GM06990 (cell line): ENCODE measurements at regions not wholly inside any gene's neighbourhood (a gene's known extent, or its start where the extent isn't known, plus 50 kb on each side); places are given as distances from the start of the nearest gene placed in this dataset.
A peak's percentile ranks its signal among the peaks of the same experiment; 100 is the strongest.

Experiments used
- DNase-seq: peaks from one replicate; pipeline ENCODE4 v3.0.0-alpha.2; 2011; ENCODE audit not compliant: insufficient read length; ENCODE audit errors: extremely low read depth
- H3K27me3 ChIP-seq: replicated peaks from 2 replicates; pipeline ENCODE4 v1.6.0; 2011; ENCODE audit warnings: low read length; ENCODE audit not compliant: control insufficient read depth, insufficient read depth
- H3K36me3 ChIP-seq: 2 replicates; pipeline ENCODE4 v1.5.1; 2011; ENCODE audit warnings: low read length; ENCODE audit not compliant: control insufficient read depth, insufficient read depth
- H3K4me3 ChIP-seq: replicated peaks from 2 replicates; pipeline ENCODE4 v1.5.1; 2011; ENCODE audit warnings: low read depth, mild to moderate bottlenecking, control low read depth, low read length
- TF ChIP-seq, protein P1 (sequence below): IDR thresholded peaks from 2 replicates; pipeline ENCODE4 v1.5.1; 2011; ENCODE audit warnings: low read length, control low read depth, mild to moderate bottlenecking, inconsistent platforms; ENCODE audit not compliant: insufficient read depth, poor library complexity, severe bottlenecking

DNA sequence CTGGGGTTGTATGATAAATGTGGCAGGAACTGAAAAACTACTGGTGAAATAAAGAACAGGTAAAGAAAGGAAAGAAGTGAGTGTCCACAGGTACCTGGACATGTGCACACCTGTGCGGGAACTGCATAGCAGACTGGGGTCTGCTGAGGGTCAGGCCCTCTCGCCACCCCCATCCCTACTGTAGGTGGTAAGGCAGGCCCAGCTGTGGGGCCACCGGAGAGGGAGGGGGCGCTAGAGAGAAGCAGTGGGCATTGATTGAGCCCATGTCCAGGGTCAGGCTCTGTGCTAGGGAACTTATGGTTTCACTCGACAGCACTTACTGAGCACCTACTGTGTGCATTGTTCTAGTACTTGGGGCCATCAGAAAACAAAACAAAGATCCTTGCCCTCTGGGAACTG is 400.5 kb downstream of the MATN1 start:
- Histone ChIP-seq H3K27me3 (no peaks in the 10 kb centered on the region; the same call in 1 of the 2 replicates), H3K36me3 (no peaks in the 10 kb centered on the region), H3K4me3 (no peak overlapping the region)
- TF ChIP-seq, protein P1, sequence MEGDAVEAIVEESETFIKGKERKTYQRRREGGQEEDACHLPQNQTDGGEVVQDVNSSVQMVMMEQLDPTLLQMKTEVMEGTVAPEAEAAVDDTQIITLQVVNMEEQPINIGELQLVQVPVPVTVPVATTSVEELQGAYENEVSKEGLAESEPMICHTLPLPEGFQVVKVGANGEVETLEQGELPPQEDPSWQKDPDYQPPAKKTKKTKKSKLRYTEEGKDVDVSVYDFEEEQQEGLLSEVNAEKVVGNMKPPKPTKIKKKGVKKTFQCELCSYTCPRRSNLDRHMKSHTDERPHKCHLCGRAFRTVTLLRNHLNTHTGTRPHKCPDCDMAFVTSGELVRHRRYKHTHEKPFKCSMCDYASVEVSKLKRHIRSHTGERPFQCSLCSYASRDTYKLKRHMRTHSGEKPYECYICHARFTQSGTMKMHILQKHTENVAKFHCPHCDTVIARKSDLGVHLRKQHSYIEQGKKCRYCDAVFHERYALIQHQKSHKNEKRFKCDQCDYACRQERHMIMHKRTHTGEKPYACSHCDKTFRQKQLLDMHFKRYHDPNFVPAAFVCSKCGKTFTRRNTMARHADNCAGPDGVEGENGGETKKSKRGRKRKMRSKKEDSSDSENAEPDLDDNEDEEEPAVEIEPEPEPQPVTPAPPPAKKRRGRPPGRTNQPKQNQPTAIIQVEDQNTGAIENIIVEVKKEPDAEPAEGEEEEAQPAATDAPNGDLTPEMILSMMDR, result peak; percentile 25
- no peak for DNase-seq

DNA sequence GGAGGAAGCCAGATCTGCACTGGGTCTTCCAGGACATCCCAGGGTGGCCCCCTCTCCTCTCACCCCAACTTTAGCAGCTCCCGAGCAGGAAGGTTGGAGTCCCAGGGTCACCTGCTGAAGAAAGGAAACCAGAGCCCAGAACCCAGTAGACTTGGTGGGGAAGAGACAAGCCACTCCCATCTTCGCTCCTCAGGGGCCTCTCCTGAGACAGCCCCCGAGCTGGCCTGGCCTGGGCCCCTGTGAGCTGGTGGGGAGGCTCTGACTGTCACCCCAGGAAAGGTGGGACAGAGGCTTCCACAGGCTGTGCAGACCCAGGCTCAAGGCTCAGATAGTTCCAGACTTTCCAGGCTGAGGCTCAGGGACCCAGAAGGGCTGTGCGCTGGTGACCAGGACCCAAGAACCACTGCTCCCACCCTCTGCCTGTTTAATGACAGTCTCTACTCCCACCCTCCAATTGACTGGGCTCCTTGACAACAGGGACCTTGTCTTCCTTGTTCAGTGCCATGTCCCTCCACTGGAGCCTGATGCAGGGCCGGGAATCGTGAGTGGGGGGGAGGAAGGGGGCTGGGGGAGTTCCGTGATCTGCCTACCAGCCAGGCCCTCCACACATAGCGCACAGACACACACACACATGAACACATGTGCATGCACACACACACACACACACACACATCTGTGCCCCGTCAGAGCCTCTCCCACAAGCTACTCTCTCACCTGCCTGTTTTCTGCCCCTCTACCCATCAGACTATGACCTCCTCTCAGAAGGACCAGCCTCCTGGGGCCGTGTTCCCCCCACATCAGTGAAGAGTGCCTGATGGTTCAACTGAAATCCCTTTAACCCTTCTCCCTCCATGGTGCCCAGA is 401.2 kb downstream of the MATN1 start:
- Histone ChIP-seq H3K27me3 (no peaks in the 10 kb centered on the region; the same call in 1 of the 2 replicates), H3K4me3 (no peak overlapping the region), H3K36me3 (no peaks in the 10 kb centered on the region)
- TF ChIP-seq, protein P1, result no peak
- DNase-seq, result no peak

DNA sequence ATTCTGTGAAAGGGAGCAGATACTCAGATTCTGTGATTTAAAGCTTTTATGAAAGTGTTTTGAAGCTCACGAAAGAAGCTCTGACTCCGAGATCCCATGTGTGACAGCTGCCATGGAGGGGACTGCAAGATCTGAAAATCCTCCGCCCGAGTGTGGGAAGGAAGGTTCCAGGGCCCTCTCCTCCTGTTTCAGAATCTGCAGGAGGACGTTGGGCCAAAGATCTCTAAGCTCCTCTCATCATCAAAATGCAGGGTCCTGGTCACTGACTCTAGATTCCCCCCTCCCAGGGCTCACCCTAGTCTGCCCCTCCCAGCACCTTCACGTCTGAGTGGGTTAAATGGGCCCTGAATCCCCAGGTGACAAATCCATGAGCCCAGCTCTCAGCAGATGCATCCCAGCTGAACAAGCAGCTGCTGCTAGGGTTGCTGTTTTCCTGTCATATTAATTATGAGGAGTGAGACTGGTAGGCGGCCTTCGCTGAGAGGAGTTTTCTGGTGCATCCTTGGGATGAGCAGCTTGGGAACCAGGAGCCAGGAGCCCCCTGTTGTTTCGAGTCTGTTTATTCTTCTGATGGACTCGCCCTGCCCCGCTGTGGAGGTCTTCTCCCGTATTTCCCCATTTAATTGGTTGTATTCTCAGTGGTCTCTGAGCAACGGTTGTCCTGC is 402.0 kb downstream of the MATN1 start:
- no peaks in the 10 kb centered on the region for H3K36me3 ChIP-seq
- no peaks in the 10 kb centered on the region; the same call in 1 of the 2 replicates for H3K27me3 ChIP-seq
- H3K4me3 ChIP-seq, result no peak overlapping the region
- DNase-seq, result no peak
- TF ChIP-seq, protein P1, result no peak

DNA sequence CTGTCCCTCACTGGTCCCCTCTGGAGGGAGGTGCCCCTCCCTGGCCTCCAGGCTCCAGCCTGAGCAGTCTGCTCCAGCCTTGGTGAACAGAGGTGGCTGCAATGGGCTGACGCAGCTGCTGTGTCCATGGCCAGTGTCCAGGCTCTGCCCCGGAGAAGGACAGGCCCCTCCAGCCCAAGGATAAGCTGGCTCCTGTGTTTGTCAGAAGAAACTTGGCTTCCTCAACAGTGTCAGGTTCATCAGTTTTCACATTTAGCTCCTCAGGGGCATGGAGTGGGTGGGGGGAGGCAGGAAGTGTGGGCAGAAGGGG is 402.8 kb downstream of the MATN1 start:
- H3K27me3 ChIP-seq, result no peaks in the 10 kb centered on the region; the same call in 1 of the 2 replicates
- TF ChIP-seq, protein P1, result no peak
- H3K36me3 ChIP-seq, result no peaks in the 10 kb centered on the region
- DNase-seq, result no peak
- no peak overlapping the region for H3K4me3 ChIP-seq

DNA sequence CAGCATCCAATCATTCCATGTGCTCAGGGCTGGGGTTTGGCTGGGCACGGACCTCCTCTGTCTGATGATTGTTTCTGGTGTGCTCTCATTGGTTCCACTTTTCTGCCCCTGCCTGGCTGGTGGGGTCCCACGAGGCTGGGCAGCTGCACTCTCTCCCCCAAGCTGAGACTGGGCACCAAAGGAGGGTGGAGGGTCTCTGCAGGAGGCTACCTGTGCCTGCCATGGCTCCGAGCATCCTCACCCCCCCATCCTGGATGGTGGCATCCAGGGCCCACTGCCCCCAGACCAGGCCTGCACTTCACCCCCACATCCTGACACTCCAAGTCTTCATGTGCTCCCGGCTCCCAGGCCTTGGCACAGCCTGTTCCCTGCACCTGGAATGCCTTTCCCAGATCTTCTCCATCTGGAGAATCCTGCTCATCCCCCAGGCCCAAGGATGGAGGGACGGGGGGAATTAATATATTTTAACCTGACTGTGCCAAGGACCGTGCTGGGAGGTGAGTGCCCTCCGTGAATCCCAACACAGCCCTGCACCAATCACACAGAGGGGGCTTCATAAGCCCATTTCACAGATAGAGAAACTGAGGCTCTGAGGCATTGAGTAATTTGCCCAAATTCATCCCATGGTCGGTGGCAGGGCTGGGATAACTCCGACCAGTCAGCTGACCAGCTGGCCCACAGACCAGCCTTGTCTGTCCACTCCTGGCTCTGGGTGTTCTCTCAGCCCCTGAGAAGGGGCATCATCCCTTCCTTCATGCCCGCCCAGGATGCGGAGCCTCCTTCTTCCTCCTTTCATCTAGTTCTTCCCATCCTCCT is 403.4 kb downstream of the MATN1 start:
- no peak overlapping the region for H3K4me3 ChIP-seq
- no peak for DNase-seq
- H3K27me3 ChIP-seq, result no peaks in the 10 kb centered on the region; the same call in 1 of the 2 replicates
- no peaks in the 10 kb centered on the region for H3K36me3 ChIP-seq
- TF ChIP-seq, protein P1, result no peak
